NCI-H1694 treated with DMSO at 0.1 percent for 48 hours (cell line): ENCODE measurements at regions not wholly inside any gene's neighbourhood (a gene's known extent, or its start where the extent isn't known, plus 50 kb on each side); places are given as distances from the start of the nearest gene placed in this dataset.

ENCODE experiments used
- DNase-seq: peaks from one replicate; lab custom pipeline; 2025; lab: John Stamatoyannopoulos, UW

GRCh38 chr11:109971184-109971523, 122.0 kb upstream of the ZC3H12C start:
- no peak for DNase-seq

GRCh38 chr11:109972181-109972715, 120.9 kb upstream of the ZC3H12C start:
- no peak for DNase-seq

- no peak for DNase-seq
Measured at GRCh38 chr11:109972939-109973338, 120.3 kb upstream of the ZC3H12C start.

GRCh38 chr11:109973486-109973885, 119.7 kb upstream of the ZC3H12C start:
- DNase-seq: peak; percentile 35

- DNase-seq: no peak
Measured at GRCh38 chr11:109974523-109974922, 118.7 kb upstream of the ZC3H12C start.

GRCh38 chr11:109978895-109979294, 114.3 kb upstream of the ZC3H12C start:
- DNase-seq: no peak

- no peak for DNase-seq
Measured at GRCh38 chr11:109981031-109981636, 112.1 kb upstream of the ZC3H12C start.

- no peak for DNase-seq
Measured at GRCh38 chr11:109983358-109983757, 109.8 kb upstream of the ZC3H12C start.

- no peak for DNase-seq
Measured at GRCh38 chr11:109984634-109985289, 108.4 kb upstream of the ZC3H12C start.

- DNase-seq: no peak
Measured at GRCh38 chr11:109986488-109986887, 106.7 kb upstream of the ZC3H12C start.

GRCh38 chr11:109991835-109992234, 101.4 kb upstream of the ZC3H12C start:
- no peak for DNase-seq

GRCh38 chr11:109993786-109994185, 99.4 kb upstream of the ZC3H12C start:
- DNase-seq: no peak

- DNase-seq: no peak
Measured at GRCh38 chr11:109994907-109995306, 98.3 kb upstream of the ZC3H12C start.

GRCh38 chr11:109996060-109996459, 97.1 kb upstream of the ZC3H12C start:
- no peak for DNase-seq

GRCh38 chr11:109998921-109999320, 94.3 kb upstream of the ZC3H12C start:
- no peak for DNase-seq

GRCh38 chr11:110000031-110000502, 93.1 kb upstream of the ZC3H12C start:
- DNase-seq: no peak

GRCh38 chr11:110000850-110001249, 92.3 kb upstream of the ZC3H12C start:
- DNase-seq: no peak

- no peak for DNase-seq
Measured at GRCh38 chr11:110003426-110003825, 89.8 kb upstream of the ZC3H12C start.

GRCh38 chr11:110011595-110011994, 81.6 kb upstream of the ZC3H12C start:
- DNase-seq: no peak

- no peak for DNase-seq
Measured at GRCh38 chr11:110015695-110016094, 77.5 kb upstream of the ZC3H12C start.

- DNase-seq: no peak
Measured at GRCh38 chr11:110019675-110020074, 73.5 kb upstream of the ZC3H12C start.

GRCh38 chr11:110022548-110022947, 70.6 kb upstream of the ZC3H12C start:
- DNase-seq: no peak

GRCh38 chr11:110023711-110024110, 69.5 kb upstream of the ZC3H12C start:
- no peak for DNase-seq
